ENCODE measurements at regions not wholly inside any gene's neighbourhood (a gene's known extent, or its start where the extent isn't known, plus 50 kb on each side); places are given as distances from the start of the nearest gene placed in this dataset.

DNA sequence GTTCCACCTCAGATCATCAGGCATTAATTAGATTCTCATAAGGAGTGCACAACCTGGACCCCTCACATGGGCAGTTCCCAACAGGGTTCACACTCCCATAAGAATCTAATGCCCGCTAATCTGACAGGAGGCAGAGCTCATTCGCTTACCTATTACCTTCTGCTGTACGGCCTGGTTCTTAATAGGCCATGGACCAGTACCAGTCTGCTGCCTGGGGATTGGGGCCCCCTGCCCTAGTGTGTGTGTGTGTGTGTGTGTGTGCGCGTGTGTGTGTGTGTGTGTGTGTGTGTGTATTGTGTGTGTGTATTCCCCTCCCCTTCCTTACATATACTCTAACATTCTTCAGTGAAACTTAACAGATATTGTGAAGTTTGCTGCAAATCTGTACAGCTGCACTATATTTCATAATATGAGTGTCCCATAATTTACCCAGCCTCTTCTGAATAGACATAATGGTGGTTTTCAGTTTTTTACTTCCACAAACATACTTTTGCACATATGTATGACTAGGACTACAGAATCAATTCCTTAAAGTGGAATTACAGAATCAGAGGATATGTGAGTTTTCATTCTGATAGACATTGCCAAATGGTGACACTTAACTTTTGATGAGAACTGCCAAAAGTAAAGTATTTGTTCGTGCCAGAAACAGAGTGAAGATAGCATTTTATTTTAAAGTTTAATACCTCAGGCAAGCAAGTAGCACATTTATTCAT is 205.2 kb upstream of the EEA1 start:
- Histone ChIP-seq H2BK120ac (replicated peaks; ENCODE audit: low read depth, low read length) (no peak overlapping the region), H3K23me2 (ENCODE audit: low read depth, low read length) (peaks cover 2% of the 10 kb centered on the region; the same call in 1 of the 2 replicates), H3K4ac (replicated peaks; ENCODE audit: insufficient read length, low read depth, low read length) (no peak overlapping the region), H2BK15ac (ENCODE audit: low read length) (no peak overlapping the region), H3K79me2 (ENCODE audit: control insufficient read depth in 1 of 2, insufficient read depth in 2 of 2, low read length in 2 of 2) (no peaks in the 10 kb centered on the region), H3K14ac (ENCODE audit: insufficient read length) (no peak overlapping the region), H3K18ac (ENCODE audit: extremely low read depth, low read length) (no peak overlapping the region), H4K20me1 (replicated peaks in 1 of 2; ENCODE audit: control insufficient read depth in 1 of 2, insufficient read depth in 2 of 2, low read length in 2 of 2) (no peaks in the 10 kb centered on the region), H3K4me3 (ENCODE audit: extremely low read depth in 1 of 4, insufficient read depth in 2 of 4, low read depth in 3 of 4, low read length in 4 of 4) (no peak overlapping the region), H4K91ac (replicated peaks; ENCODE audit: insufficient read length, low read length) (no peak overlapping the region), H3K36me3 (ENCODE audit: control insufficient read depth in 2 of 4, insufficient read depth in 4 of 4, low read length in 3 of 4) (no peaks in the 10 kb centered on the region), H3K27me3 (replicated peaks in 1 of 4; ENCODE audit: control insufficient read depth in 3 of 4, extremely low read depth in 1 of 4, insufficient read depth in 3 of 4, low read length in 3 of 4) (no peaks in the 10 kb centered on the region), H3K56ac (replicated peaks; ENCODE audit: insufficient read length, low read depth, low read length) (no peak overlapping the region), H3K23ac (ENCODE audit: insufficient read length) (no peak overlapping the region), H3K9me3 (ENCODE audit: insufficient read depth in 2 of 2, low read depth in 1 of 2, low read length in 1 of 2) (no peaks in the 10 kb centered on the region), H3K9ac (replicated peaks in 1 of 4; ENCODE audit: extremely low read depth in 1 of 4, low read depth in 3 of 4, low read length in 3 of 4) (no peak overlapping the region), H2AK5ac (ENCODE audit: low read depth, low read length) (no peak overlapping the region), H4K8ac (ENCODE audit: extremely low read depth, insufficient read depth, low read length) (no peak overlapping the region), H2AFZ (ENCODE audit: low read length) (no peak overlapping the region), H4K5ac (ENCODE audit: insufficient read length, low read depth, low read length) (no peak overlapping the region), H3K4me1 (replicated peaks in 1 of 4; ENCODE audit: control insufficient read depth in 3 of 4, insufficient read depth in 4 of 4, low read length in 3 of 4) (no peaks in the 10 kb centered on the region), H2BK12ac (ENCODE audit: low read depth, low read length) (no peak overlapping the region), H2BK20ac (ENCODE audit: low read length) (no peak overlapping the region), H3K79me1 (ENCODE audit: low read depth, low read length) (no peaks in the 10 kb centered on the region), H3K27ac (ENCODE audit: low read depth, low read length) (no peak overlapping the region), H3K4me2 (ENCODE audit: insufficient read depth in 1 of 2, low read depth in 2 of 2, low read length in 2 of 2) (no peak overlapping the region), H2BK5ac (ENCODE audit: low read depth, low read length) (no peak overlapping the region)
- DNase-seq (ENCODE audit: low read depth in 1 of 2, low spot score in 2 of 2) = no peak
- POLR2A ChIA-PET (ENCODE audit: partially characterized antibody) = interaction anchor here (0.6 kb wide), 1 partner anchor 132 kb away, joined by 3 read pairs; no protein-coding TSS in a partner anchor
- WGBS, 2 experiments (ENCODE audit: extremely low coverage in 1 of 2, insufficient coverage in 1 of 2, insufficient read length in 1 of 2, insufficient replicate concordance in 2 of 2, low coverage in 1 of 2, low lambda C conversion rate in 2 of 2, missing lambda C conversion rate in 1 of 2) = 87% methylated on average over 6 of the region's 6 CpGs; no CpG with 5 or more reads in 1 of the 2 experiments
- FAIRE-seq = no peak
- TF ChIP-seq NANOG (IDR thresholded peaks at IDR 0.05; ENCODE audit: insufficient read depth, low read depth, low read length, poor library complexity, severe bottlenecking) (no peak), RBBP5 (IDR thresholded peaks at IDR 0.05; ENCODE audit: borderline replicate concordance, low read depth, low read length) (no peak), RXRA (IDR thresholded peaks at IDR 0.05; ENCODE audit: insufficient read depth, low read depth, low read length) (no peak), HDAC6 (IDR thresholded peaks at IDR 0.05; ENCODE audit: low read depth, low read length) (no peak), ZNF274 (IDR thresholded peaks at IDR 0.05; ENCODE audit: borderline replicate concordance, extremely low read depth, low read length) (no peak), FOSL1 (IDR thresholded peaks at IDR 0.05; ENCODE audit: insufficient read depth, low read depth, low read length) (no peak), YY1 (IDR thresholded peaks at IDR 0.05; ENCODE audit: low read depth, low read length) (no peak), CTBP2 (IDR thresholded peaks at IDR 0.05; ENCODE audit: borderline replicate concordance, insufficient read depth, insufficient read length, low read length) (no peak), JUN (IDR thresholded peaks at IDR 0.05; ENCODE audit: low read depth, low read length) (no peak), BCL11A (IDR thresholded peaks at IDR 0.05; ENCODE audit: low read depth in 2 of 2, low read length in 2 of 2) (no peak)
- CTCF ChIA-PET (ENCODE audit: partially characterized antibody) = no interaction called here

Data from H1 (cell line).